GM12878 (cell line): ENCODE measurements at regions not wholly inside any gene's neighbourhood (a gene's known extent, or its start where the extent isn't known, plus 50 kb on each side); places are given as distances from the start of the nearest gene placed in this dataset.

Source experiments
- ESRRA ChIP-seq: IDR thresholded peaks from 2 replicates; pipeline ENCODE4 v1.6.1; 2012; ENCODE audit warnings: mild to moderate bottlenecking, low read length, improper control_type of control experiment
- SUPT20H ChIP-seq: IDR thresholded peaks from 2 replicates; pipeline ENCODE4 v1.6.1; 2011; ENCODE audit warnings: low read depth, mild to moderate bottlenecking, low read length, moderate library complexity, borderline replicate concordance; ENCODE audit not compliant: control insufficient read depth

DNA sequence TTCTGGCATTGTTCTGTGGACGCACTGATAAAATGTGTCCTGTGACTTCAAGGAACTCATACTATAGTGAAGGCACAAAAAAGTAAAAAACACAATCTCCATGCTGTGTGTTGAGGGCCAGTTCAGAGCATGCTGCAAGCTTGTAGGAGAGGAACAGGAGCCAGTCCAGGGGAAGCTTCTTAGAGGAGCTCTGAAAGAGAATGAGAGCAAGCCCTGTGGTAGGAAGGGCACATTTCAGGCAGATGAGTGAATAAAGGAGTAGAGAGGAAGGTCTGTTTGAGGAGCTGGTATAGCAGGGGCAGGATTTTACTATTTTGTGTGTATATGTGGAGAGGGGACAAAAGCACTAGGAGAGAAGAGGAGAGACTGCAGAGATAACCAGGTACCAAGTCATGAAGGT, 478.3 kb downstream of the ZEB2 start:
- TF ChIP-seq ESRRA (no peak), SUPT20H (no peak)
